Ishikawa (cell line): ENCODE measurements at regions not wholly inside any gene's neighbourhood (a gene's known extent, or its start where the extent isn't known, plus 50 kb on each side); places are given as distances from the start of the nearest gene placed in this dataset.

Experiments
- CEBPB ChIP-seq: IDR thresholded peaks from 2 replicates; pipeline ENCODE4 v1.6.1; 2012
- CREB1 ChIP-seq: IDR thresholded peaks from 2 replicates; pipeline ENCODE4 v1.6.1; 2012; ENCODE audit warnings: low read depth
- EGR1 ChIP-seq: IDR thresholded peaks from 2 replicates; pipeline ENCODE4 v1.6.1; 2012
- EP300 ChIP-seq: IDR thresholded peaks from 2 replicates; pipeline ENCODE4 v1.6.1; 2012; ENCODE audit warnings: borderline replicate concordance
- FOXM1 ChIP-seq: IDR thresholded peaks from 2 replicates; pipeline ENCODE4 v1.6.1; 2012; ENCODE audit warnings: low read depth, borderline replicate concordance
- MAX ChIP-seq: IDR thresholded peaks from 2 replicates; pipeline ENCODE4 v1.6.1; 2012
- NFIC ChIP-seq: IDR thresholded peaks from 2 replicates; pipeline ENCODE4 v1.6.1; 2012
- RAD21 ChIP-seq: IDR thresholded peaks from 2 replicates; pipeline ENCODE4 v1.6.1; 2012; ENCODE audit warnings: low read depth
- REST ChIP-seq: IDR thresholded peaks from 2 replicates; pipeline ENCODE4 v1.6.1; 2012; ENCODE audit warnings: low read depth, mild to moderate bottlenecking
- TAF1 ChIP-seq: IDR thresholded peaks from 2 replicates; pipeline ENCODE4 v1.6.1; 2012; ENCODE audit warnings: low read depth, mild to moderate bottlenecking
- TCF12 ChIP-seq: IDR thresholded peaks from 2 replicates; pipeline ENCODE4 v1.6.1; 2012; ENCODE audit warnings: low read depth
- TEAD4 ChIP-seq: IDR thresholded peaks from 2 replicates; pipeline ENCODE4 v1.6.1; 2012
- USF1 ChIP-seq: IDR thresholded peaks from 2 replicates; pipeline ENCODE4 v1.6.1; 2012
- YY1 ChIP-seq: IDR thresholded peaks from 2 replicates; pipeline ENCODE4 v1.6.1; 2012; ENCODE audit warnings: low read depth
- ZBTB7A ChIP-seq: IDR thresholded peaks from 2 replicates; pipeline ENCODE4 v1.6.1; 2012; ENCODE audit warnings: low read depth

GRCh38 chr1:24998563-24999245 lies 68.6 kb upstream of the RUNX3 start:
- TF ChIP-seq CREB1 (no peak), ZBTB7A (no peak), TCF12 (no peak), MAX (no peak), YY1 (no peak), EP300 (no peak), FOXM1 (no peak), TEAD4 (no peak), RAD21 (no peak), TAF1 (no peak), NFIC (no peak), USF1 (no peak), CEBPB (no peak), REST (no peak), EGR1 (no peak)

- TF ChIP-seq EGR1 (no peak), EP300 (no peak), TEAD4 (no peak), FOXM1 (no peak), ZBTB7A (no peak), USF1 (no peak), MAX (no peak), RAD21 (no peak)
Measured at GRCh38 chr1:24996983-24997893, 67.2 kb upstream of the RUNX3 start.

GRCh38 chr1:24996456-24996855 lies 66.4 kb upstream of the RUNX3 start:
- no peak for TF ChIP-seq EP300
- no peak for TF ChIP-seq MAX
- no peak for TF ChIP-seq RAD21
- TF ChIP-seq YY1: no peak
- no peak for TF ChIP-seq TEAD4
- TF ChIP-seq FOXM1: no peak
- TF ChIP-seq USF1: no peak
- no peak for TF ChIP-seq NFIC
- TF ChIP-seq TCF12: no peak
- no peak for TF ChIP-seq EGR1
- no peak for TF ChIP-seq TAF1
- TF ChIP-seq ZBTB7A: no peak
- no peak for TF ChIP-seq CREB1
- TF ChIP-seq CEBPB: no peak

- no peak for TF ChIP-seq EGR1
- TF ChIP-seq NFIC: no peak
- TF ChIP-seq TAF1: no peak
- no peak for TF ChIP-seq CEBPB
- TF ChIP-seq YY1: no peak
- TF ChIP-seq EP300: no peak
- TF ChIP-seq REST: no peak
- no peak for TF ChIP-seq TCF12
- no peak for TF ChIP-seq MAX
- TF ChIP-seq ZBTB7A: no peak
- no peak for TF ChIP-seq FOXM1
Measured at GRCh38 chr1:24995661-24996060, 65.6 kb upstream of the RUNX3 start.
